Esophagus muscularis mucosa (tissue), 4 donors: ENCODE measurements at regions not wholly inside any gene's neighbourhood (a gene's known extent, or its start where the extent isn't known, plus 50 kb on each side); places are given as distances from the start of the nearest gene placed in this dataset.

Source experiments
- DNase-seq: peaks from one replicate; pipeline ENCODE4 v3.0.0-alpha.2; 2017; ENCODE audit errors: extremely low spot score
- H3K27ac ChIP-seq, 4 donors: fragments of 200-600 bp; sonication (generic); replicated peaks in 1 of 4; 1 replicate in 3 of 4; 2 replicates in 1 of 4; pipeline ENCODE4 v1.5.1; 2016 to 2019; ENCODE audit warnings: mild to moderate bottlenecking in 1 of 4
- H3K27me3 ChIP-seq, 4 donors: fragments of 200-600 bp; sonication (generic); one replicate each; pipeline versions ENCODE4 v1.5.1 to v1.6.0; 2016 to 2019
- H3K36me3 ChIP-seq, 4 donors: fragments of 200-600 bp; sonication (generic); one replicate each; pipeline ENCODE4 v1.5.1; 2016 to 2019
- H3K4me1 ChIP-seq, 4 donors: fragments of 200-600 bp; sonication (generic); one replicate each; pipeline ENCODE4 v1.5.1; 2016 to 2019
- H3K4me3 ChIP-seq, 4 donors: fragments of 200-600 bp; sonication (generic); 1 replicate in 2 of 4; 2 replicates in 2 of 4; pipeline ENCODE4 v1.5.1; 2016 to 2019; ENCODE audit warnings: mild to moderate bottlenecking in 4 of 4, moderate library complexity in 1 of 4
- H3K9me3 ChIP-seq, 4 donors: fragments of 200-600 bp; sonication (generic); 1 replicate in 3 of 4; 2 replicates in 1 of 4; pipeline ENCODE4 v1.5.1; 2016 to 2019
- CTCF ChIP-seq, 3 experiments: fragments of 200-600 bp in 2 of 3; fragments of 450-650 bp in 1 of 3; sonication (generic) in 2 of 3; IDR thresholded peaks; one replicate each; pipeline ENCODE4 v1.5.1; 2017 to 2019; ENCODE audit warnings: antibody characterized with exemption in 3 of 3, mild to moderate bottlenecking in 2 of 3, moderate library complexity in 1 of 3
- EP300 ChIP-seq: sonication (generic); formaldehyde crosslinking; IDR thresholded peaks from one replicate; pipeline ENCODE4 v1.6.1; 2017; ENCODE audit warnings: antibody characterized with exemption
- POLR2A ChIP-seq: fragments of 450-650 bp; IDR thresholded peaks from one replicate; pipeline ENCODE4 v1.6.1; 2017; ENCODE audit warnings: antibody characterized with exemption, moderate library complexity, mild to moderate bottlenecking, low read depth
- POLR2AphosphoS5 ChIP-seq, 2 donors: sonication (generic); formaldehyde crosslinking; IDR thresholded peaks; one replicate each; pipeline ENCODE4 v1.6.1; 2017; ENCODE audit warnings: antibody characterized with exemption in 2 of 2
- WGBS: methylation state at CpG from one replicate; pipeline ENCODE4 v1.1.5; 2018; 5-methylcytosine and 5-hydroxymethylcytosine counted together
- intact Hi-C: fragments of 100-400 bp; cut with DNase I; formaldehyde crosslinking; loops from one replicate; pipeline ENCODE4 v1.15.1; 2023

GRCh38 chr2:128448331-128449225 is 129.9 kb upstream of the HS6ST1 start:
- Histone ChIP-seq H3K36me3 (no peaks in the 10 kb centered on the region), H3K4me3 (no peak overlapping the region), H3K27ac (no peak overlapping the region), H3K9me3 (no peaks in the 10 kb centered on the region), H3K27me3 (peaks cover 0 to 17% (median 0%) of the 10 kb centered on the region in 4 donors), H3K4me1 (peaks cover 0 to 14% (median 0%) of the 10 kb centered on the region in 4 donors)
- TF ChIP-seq EP300 = no peak
- TF ChIP-seq CTCF (IDR thresholded peaks at IDR 0.05) = no peak
- TF ChIP-seq POLR2A = no peak
- no peak for TF ChIP-seq POLR2AphosphoS5 (IDR thresholded peaks at IDR 0.05)
- DNase-seq = peak; percentile 86
- intact Hi-C loops = no loop called here
- WGBS = 93% methylated on average over 10 of the region's 13 CpGs

- no peaks in the 10 kb centered on the region for H3K9me3 ChIP-seq
- peaks cover 0 to 18% (median 0%) of the 10 kb centered on the region in 4 donors for H3K27me3 ChIP-seq
- 97% methylated on average over 7 of the region's 24 CpGs for WGBS
- intact Hi-C loops = no loop called here
- H3K36me3 ChIP-seq = no peaks in the 10 kb centered on the region
- DNase-seq = peak; percentile 86
- TF ChIP-seq CTCF (IDR thresholded peaks at IDR 0.05) (no peak), POLR2AphosphoS5 (IDR thresholded peaks at IDR 0.05) (no peak), POLR2A (no peak), EP300 (no peak)
- H3K4me1 ChIP-seq = peaks cover 0 to 9% (median 0%) of the 10 kb centered on the region in 4 donors
- no peak overlapping the region for H3K4me3 ChIP-seq
- no peak overlapping the region for H3K27ac ChIP-seq
These were observed 130.8 kb upstream of the HS6ST1 start for GRCh38 chr2:128449226-128450061.

GRCh38 chr2:128450211-128451024 is 131.8 kb upstream of the HS6ST1 start:
- DNase-seq = peak; percentile 78
- intact Hi-C loops = no loop called here
- Histone ChIP-seq H3K4me3 (no peak overlapping the region), H3K4me1 (peaks cover 0 to 5% (median 0%) of the 10 kb centered on the region in 4 donors), H3K9me3 (no peaks in the 10 kb centered on the region), H3K36me3 (no peaks in the 10 kb centered on the region), H3K27me3 (peaks cover 0 to 18% (median 0%) of the 10 kb centered on the region in 4 donors), H3K27ac (no peak overlapping the region)
- TF ChIP-seq POLR2AphosphoS5 (IDR thresholded peaks at IDR 0.05) (no peak), POLR2A (no peak), CTCF (IDR thresholded peaks at IDR 0.05) (no peak), EP300 (no peak)
- 88% methylated on average over 14 of the region's 14 CpGs for WGBS
